CD4-positive, alpha-beta T cell (primary cell): ENCODE measurements at regions not wholly inside any gene's neighbourhood (a gene's known extent, or its start where the extent isn't known, plus 50 kb on each side); places are given as distances from the start of the nearest gene placed in this dataset.
"Not testable (repeated sequence)": the region's sequence is repeated elsewhere in the genome, so short reads cannot be mapped to it uniquely, and the experiment has no call there.

Experiments used
- ATAC-seq: fragments of 200-7000 bp; cut with Tn5 transposase; one replicate; pipeline ENCODE4 v1.10.0; 2022; ENCODE audit warnings: mild to moderate bottlenecking; ENCODE audit not compliant: poor library complexity
- CTCF ChIA-PET: fragments of 350-600 bp; sonication (Branson Sonifier 250); formaldehyde crosslinking; loops from one replicate; lab custom pipeline; 2021; ENCODE audit warnings: antibody characterized with exemption, inconsistent platforms; lab: Charles Lee
- POLR2A ChIA-PET: fragments of 350-600 bp; sonication (Branson Sonifier 250); formaldehyde crosslinking; loops from one replicate; lab custom pipeline; 2021; ENCODE audit warnings: antibody characterized with exemption, inconsistent platforms; lab: Charles Lee
- DNase-seq, 14 experiments: peaks; one replicate each; pipeline ENCODE4 v3.0.0-alpha.2; 2013 to 2020; ENCODE audit warnings: mixed read lengths in 2 of 14
- H3K27ac ChIP-seq, 2 donors: one replicate each; pipeline versions ENCODE4 v1.5.1 to v1.7.0; 2013; ENCODE audit warnings: low read length in 2 of 2, low read depth in 1 of 2, mild to moderate bottlenecking in 1 of 2
- H3K27me3 ChIP-seq, 2 experiments: 1 replicate in 1 of 2; 2 replicates in 1 of 2; pipeline versions ENCODE4 v1.6.1 to v1.7.0; 2013; ENCODE audit warnings: low read length in 2 of 2, control low read depth in 1 of 2, mild to moderate bottlenecking in 1 of 2, moderate library complexity in 1 of 2; ENCODE audit not compliant: insufficient read depth in 2 of 2, control insufficient read depth in 1 of 2
- H3K36me3 ChIP-seq: one replicate; pipeline ENCODE4 v1.6.1; 2013; ENCODE audit warnings: low read length, control low read depth; ENCODE audit not compliant: insufficient read depth
- H3K4me1 ChIP-seq: one replicate; pipeline ENCODE4 v1.6.1; 2013; ENCODE audit warnings: low read length, control low read depth; ENCODE audit not compliant: insufficient read depth
- H3K4me3 ChIP-seq: one replicate; pipeline ENCODE4 v1.5.1; 2013; ENCODE audit warnings: mild to moderate bottlenecking, low read length, moderate library complexity
- H3K9me3 ChIP-seq, 2 experiments: 1 replicate in 1 of 2; 2 replicates in 1 of 2; pipeline versions ENCODE4 v1.6.1 to v1.7.0; 2013; ENCODE audit warnings: low read length in 2 of 2, mild to moderate bottlenecking in 2 of 2, control low read depth in 1 of 2, moderate library complexity in 1 of 2; ENCODE audit not compliant: control insufficient read depth in 1 of 2, insufficient read depth in 1 of 2
- H3K27ac Mint-ChIP-seq: one replicate; pipeline ENCODE4 v1.8.0; 2020; ENCODE audit warnings: mixed read lengths
- H3K27me3 Mint-ChIP-seq: one replicate; pipeline ENCODE4 v1.8.0; 2021; ENCODE audit warnings: mixed read lengths
- H3K36me3 Mint-ChIP-seq: one replicate; pipeline ENCODE4 v1.8.0; 2021; ENCODE audit warnings: low read depth, mixed read lengths
- H3K4me1 Mint-ChIP-seq: one replicate; pipeline ENCODE4 v1.8.0; 2021; ENCODE audit warnings: low read depth, mixed read lengths
- H3K4me3 Mint-ChIP-seq: one replicate; pipeline ENCODE4 v1.8.0; 2020; ENCODE audit warnings: mild to moderate bottlenecking, mixed read lengths
- H3K9me3 Mint-ChIP-seq: one replicate; pipeline ENCODE4 v1.8.0; 2020; ENCODE audit warnings: mixed read lengths
- intact Hi-C, 2 experiments: fragments of 100-400 bp; cut with DNase I in 1 of 2; cut with micrococcal nuclease in 1 of 2; formaldehyde crosslinking; loops; one replicate each; pipeline versions ENCODE4 v1.15.1 to v1.9.0; 2023 to 2025; cut with DNase I, micrococcal nuclease
- TF ChIP-seq, protein P1 (sequence below): fragments of 200-600 bp; IDR thresholded peaks from one replicate; pipeline ENCODE4 v1.8.0; 2022; ENCODE audit warnings: antibody characterized with exemption, mild to moderate bottlenecking

GRCh38 chr6:16882230-16882629 is 121.0 kb upstream of the ATXN1 start:
- H3K9me3 ChIP-seq, result no peaks in the 10 kb centered on the region
- ATAC-seq, result no peak
- no peak overlapping the region for H3K4me3 Mint-ChIP-seq
- intact Hi-C loops, result no loop called here
- no peaks in the 10 kb centered on the region for H3K36me3 ChIP-seq
- TF ChIP-seq, protein P1, sequence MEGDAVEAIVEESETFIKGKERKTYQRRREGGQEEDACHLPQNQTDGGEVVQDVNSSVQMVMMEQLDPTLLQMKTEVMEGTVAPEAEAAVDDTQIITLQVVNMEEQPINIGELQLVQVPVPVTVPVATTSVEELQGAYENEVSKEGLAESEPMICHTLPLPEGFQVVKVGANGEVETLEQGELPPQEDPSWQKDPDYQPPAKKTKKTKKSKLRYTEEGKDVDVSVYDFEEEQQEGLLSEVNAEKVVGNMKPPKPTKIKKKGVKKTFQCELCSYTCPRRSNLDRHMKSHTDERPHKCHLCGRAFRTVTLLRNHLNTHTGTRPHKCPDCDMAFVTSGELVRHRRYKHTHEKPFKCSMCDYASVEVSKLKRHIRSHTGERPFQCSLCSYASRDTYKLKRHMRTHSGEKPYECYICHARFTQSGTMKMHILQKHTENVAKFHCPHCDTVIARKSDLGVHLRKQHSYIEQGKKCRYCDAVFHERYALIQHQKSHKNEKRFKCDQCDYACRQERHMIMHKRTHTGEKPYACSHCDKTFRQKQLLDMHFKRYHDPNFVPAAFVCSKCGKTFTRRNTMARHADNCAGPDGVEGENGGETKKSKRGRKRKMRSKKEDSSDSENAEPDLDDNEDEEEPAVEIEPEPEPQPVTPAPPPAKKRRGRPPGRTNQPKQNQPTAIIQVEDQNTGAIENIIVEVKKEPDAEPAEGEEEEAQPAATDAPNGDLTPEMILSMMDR, result no peak
- DNase-seq, result no peak
- H3K4me1 Mint-ChIP-seq, result no peaks in the 10 kb centered on the region
- H3K4me3 ChIP-seq, result no peak overlapping the region
- no peak overlapping the region for H3K27ac ChIP-seq
- H3K9me3 Mint-ChIP-seq, result peaks cover 1% of the 10 kb centered on the region
- peaks cover 23% of the 10 kb centered on the region for H3K27me3 Mint-ChIP-seq
- ChIA-PET CTCF (no interaction called here), POLR2A (no interaction called here)
- no peaks in the 10 kb centered on the region for H3K36me3 Mint-ChIP-seq
- no peak overlapping the region for H3K27ac Mint-ChIP-seq
- H3K27me3 ChIP-seq, result peaks cover 0 to 6% of the 10 kb centered on the region in 2 experiments
- no peaks in the 10 kb centered on the region for H3K4me1 ChIP-seq

- POLR2A ChIA-PET, H3K27me3 ChIP-seq, H3K9me3 ChIP-seq, H3K4me3 ChIP-seq, H3K36me3 Mint-ChIP-seq, H3K4me1 Mint-ChIP-seq, H3K4me1 ChIP-seq, H3K27ac Mint-ChIP-seq, H3K9me3 Mint-ChIP-seq, DNase-seq, H3K36me3 ChIP-seq, H3K27ac ChIP-seq, H3K4me3 Mint-ChIP-seq, intact Hi-C loops, CTCF ChIA-PET, ATAC-seq: not testable (repeated sequence)
- peaks cover 39% of the 10 kb centered on the region for H3K27me3 Mint-ChIP-seq
These were observed 115.6 kb upstream of the ATXN1 start for GRCh38 chr6:16876852-16877251.

GRCh38 chr6:16876201-16876600 is 114.9 kb upstream of the ATXN1 start:
- Histone ChIP-seq H3K4me3 (no peak overlapping the region), H3K36me3 (no peaks in the 10 kb centered on the region), H3K27ac (no peak overlapping the region), H3K9me3 (no peaks in the 10 kb centered on the region), H3K27me3 (peaks cover 0 to 6% of the 10 kb centered on the region in 2 experiments), H3K4me1 (no peaks in the 10 kb centered on the region)
- Mint-ChIP-seq H3K36me3 (no peaks in the 10 kb centered on the region), H3K4me3 (no peak overlapping the region), H3K4me1 (no peaks in the 10 kb centered on the region), H3K27ac (no peak overlapping the region), H3K27me3 (peaks cover 35% of the 10 kb centered on the region), H3K9me3 (peaks cover 3% of the 10 kb centered on the region)
- ChIA-PET POLR2A (no interaction called here), CTCF (no interaction called here)
- ATAC-seq (no peak), DNase-seq (no peak)
- intact Hi-C loops, result no loop called here
- TF ChIP-seq, protein P1, result no peak

- POLR2A ChIA-PET, result interaction anchor here (0.6 kb wide), 1 partner anchor 24 kb away, joined by 4 read pairs; no protein-coding TSS in a partner anchor
- H3K27ac Mint-ChIP-seq, result no peak overlapping the region
- no peaks in the 10 kb centered on the region for H3K36me3 Mint-ChIP-seq
- H3K9me3 Mint-ChIP-seq, result peaks cover 3% of the 10 kb centered on the region
- Histone ChIP-seq H3K27ac (no peak overlapping the region), H3K4me1 (no peaks in the 10 kb centered on the region), H3K4me3 (no peak overlapping the region), H3K36me3 (no peaks in the 10 kb centered on the region), H3K27me3 (peaks cover 0 to 5% of the 10 kb centered on the region in 2 experiments), H3K9me3 (no peaks in the 10 kb centered on the region)
- DNase-seq, result no peak
- TF ChIP-seq, protein P1, result no peak
- no peak overlapping the region for H3K4me3 Mint-ChIP-seq
- CTCF ChIA-PET, result no interaction called here
- no peak for ATAC-seq
- no peaks in the 10 kb centered on the region for H3K4me1 Mint-ChIP-seq
- H3K27me3 Mint-ChIP-seq, result peaks cover 30% of the 10 kb centered on the region
- intact Hi-C loops, result no loop called here
These were observed 112.4 kb upstream of the ATXN1 start for GRCh38 chr6:16873698-16874097.
